ENCODE measurements at regions not wholly inside any gene's neighbourhood (a gene's known extent, or its start where the extent isn't known, plus 50 kb on each side); places are given as distances from the start of the nearest gene placed in this dataset.

GRCh38 chr18:76764291-76764901, 58.0 kb upstream of the ZNF236 start:
- H3F3A ChIP-seq (replicated peaks; ENCODE audit: insufficient read depth): no peaks in the 10 kb centered on the region
- H3K9me2 ChIP-seq: no peaks in the 10 kb centered on the region
- H3K27ac ChIP-seq (ENCODE audit: low read depth in 2 of 2, low read length in 1 of 2): no peak overlapping the region
- no peaks in the 10 kb centered on the region for H3K36me3 ChIP-seq (replicated peaks in 1 of 2; ENCODE audit: control insufficient read depth in 1 of 2, insufficient read depth in 2 of 2, low read length in 1 of 2)
- ChIA-PET POLR2A (no interaction called here), CTCF (no interaction called here)
- no peak overlapping the region for H3K4me3 ChIP-seq (ENCODE audit: low read depth in 2 of 2, low read length in 1 of 2)
- no peaks in the 10 kb centered on the region for H3K4me1 ChIP-seq (ENCODE audit: control insufficient read depth in 1 of 2, insufficient read depth in 2 of 2, low read depth in 1 of 2, low read length in 1 of 2)
- DNase-seq: no peak
- no peaks in the 10 kb centered on the region for H3K79me2 ChIP-seq (ENCODE audit: insufficient read depth)
- no peak overlapping the region for H3K4me2 ChIP-seq
- H3K9ac ChIP-seq: no peak overlapping the region
- no peak overlapping the region for H2AFZ ChIP-seq (ENCODE audit: low read depth)
- H4K20me1 ChIP-seq (ENCODE audit: insufficient read depth): no peaks in the 10 kb centered on the region
- H3K27me3 ChIP-seq (ENCODE audit: insufficient read depth): no peaks in the 10 kb centered on the region
- WGBS (ENCODE audit: low lambda C conversion rate): 22% methylated on average over 3 of the region's 10 CpGs
- H3K9me3 ChIP-seq: no peaks in the 10 kb centered on the region
- TF ChIP-seq GABPA (IDR thresholded peaks at IDR 0.05; ENCODE audit: low read depth) (no peak), ELF1 (IDR thresholded peaks at IDR 0.05) (no peak), RAD21 (IDR thresholded peaks at IDR 0.05; ENCODE audit: low read length) (no peak), YY1 (IDR thresholded peaks at IDR 0.05; ENCODE audit: low read depth) (no peak), GATA2 (CRISPR knock-in tag; IDR thresholded peaks at IDR 0.05) (no peak), FOSL2 (IDR thresholded peaks at IDR 0.05; ENCODE audit: borderline replicate concordance, low read depth) (no peak), JUND (IDR thresholded peaks at IDR 0.05) (no peak), EP300 (IDR thresholded peaks at IDR 0.05; ENCODE audit: borderline replicate concordance in 1 of 2, low read depth in 1 of 2, low read length in 1 of 2) (no peak), POLR2AphosphoS5 (IDR thresholded peaks at IDR 0.05; ENCODE audit: low read depth, low read length) (no peak), NFIC (IDR thresholded peaks at IDR 0.05; ENCODE audit: borderline replicate concordance) (no peak), USF1 (IDR thresholded peaks at IDR 0.05; ENCODE audit: borderline replicate concordance, low read depth) (no peak), MAX (IDR thresholded peaks at IDR 0.05; ENCODE audit: low read depth) (no peak), IRF3 (IDR thresholded peaks at IDR 0.05; ENCODE audit: low read depth, low read length) (no peak), MEF2A (IDR thresholded peaks at IDR 0.05; ENCODE audit: borderline replicate concordance, low read depth) (no peak), CTCF (IDR thresholded peaks at IDR 0.05) (no peak), REST (IDR thresholded peaks at IDR 0.05; ENCODE audit: low read depth, low read length) (no peak), TAF1 (IDR thresholded peaks at IDR 0.05; ENCODE audit: borderline replicate concordance, low read depth, low read length) (no peak), SMC3 (IDR thresholded peaks at IDR 0.05; ENCODE audit: low read depth, low read length) (no peak)

All from SK-N-SH (cell line).